CD4-positive, alpha-beta T cell (primary cell): ENCODE measurements at regions not wholly inside any gene's neighbourhood (a gene's known extent, or its start where the extent isn't known, plus 50 kb on each side); places are given as distances from the start of the nearest gene placed in this dataset.

Source experiments
- ATAC-seq: fragments of 200-7000 bp; cut with Tn5 transposase; one replicate; pipeline ENCODE4 v1.10.0; 2022; ENCODE audit warnings: mild to moderate bottlenecking; ENCODE audit not compliant: poor library complexity
- CTCF ChIA-PET: fragments of 350-600 bp; sonication (Branson Sonifier 250); formaldehyde crosslinking; loops from one replicate; lab custom pipeline; 2021; ENCODE audit warnings: antibody characterized with exemption, inconsistent platforms; lab: Charles Lee
- POLR2A ChIA-PET: fragments of 350-600 bp; sonication (Branson Sonifier 250); formaldehyde crosslinking; loops from one replicate; lab custom pipeline; 2021; ENCODE audit warnings: antibody characterized with exemption, inconsistent platforms; lab: Charles Lee
- DNase-seq, 14 experiments: peaks; one replicate each; pipeline ENCODE4 v3.0.0-alpha.2; 2013 to 2020; ENCODE audit warnings: mixed read lengths in 2 of 14
- H3K27ac ChIP-seq, 2 donors: one replicate each; pipeline versions ENCODE4 v1.5.1 to v1.7.0; 2013; ENCODE audit warnings: low read length in 2 of 2, low read depth in 1 of 2, mild to moderate bottlenecking in 1 of 2
- H3K27me3 ChIP-seq, 2 experiments: 1 replicate in 1 of 2; 2 replicates in 1 of 2; pipeline versions ENCODE4 v1.6.1 to v1.7.0; 2013; ENCODE audit warnings: low read length in 2 of 2, control low read depth in 1 of 2, mild to moderate bottlenecking in 1 of 2, moderate library complexity in 1 of 2; ENCODE audit not compliant: insufficient read depth in 2 of 2, control insufficient read depth in 1 of 2
- H3K36me3 ChIP-seq: one replicate; pipeline ENCODE4 v1.6.1; 2013; ENCODE audit warnings: low read length, control low read depth; ENCODE audit not compliant: insufficient read depth
- H3K4me1 ChIP-seq: one replicate; pipeline ENCODE4 v1.6.1; 2013; ENCODE audit warnings: low read length, control low read depth; ENCODE audit not compliant: insufficient read depth
- H3K4me3 ChIP-seq: one replicate; pipeline ENCODE4 v1.5.1; 2013; ENCODE audit warnings: mild to moderate bottlenecking, low read length, moderate library complexity
- H3K9me3 ChIP-seq, 2 experiments: 1 replicate in 1 of 2; 2 replicates in 1 of 2; pipeline versions ENCODE4 v1.6.1 to v1.7.0; 2013; ENCODE audit warnings: low read length in 2 of 2, mild to moderate bottlenecking in 2 of 2, control low read depth in 1 of 2, moderate library complexity in 1 of 2; ENCODE audit not compliant: control insufficient read depth in 1 of 2, insufficient read depth in 1 of 2
- H3K27ac Mint-ChIP-seq: one replicate; pipeline ENCODE4 v1.8.0; 2020; ENCODE audit warnings: mixed read lengths
- H3K27me3 Mint-ChIP-seq: one replicate; pipeline ENCODE4 v1.8.0; 2021; ENCODE audit warnings: mixed read lengths
- H3K36me3 Mint-ChIP-seq: one replicate; pipeline ENCODE4 v1.8.0; 2021; ENCODE audit warnings: low read depth, mixed read lengths
- H3K4me1 Mint-ChIP-seq: one replicate; pipeline ENCODE4 v1.8.0; 2021; ENCODE audit warnings: low read depth, mixed read lengths
- H3K4me3 Mint-ChIP-seq: one replicate; pipeline ENCODE4 v1.8.0; 2020; ENCODE audit warnings: mild to moderate bottlenecking, mixed read lengths
- H3K9me3 Mint-ChIP-seq: one replicate; pipeline ENCODE4 v1.8.0; 2020; ENCODE audit warnings: mixed read lengths
- CTCF ChIP-seq: fragments of 200-600 bp; IDR thresholded peaks from one replicate; pipeline ENCODE4 v1.8.0; 2022; ENCODE audit warnings: antibody characterized with exemption, mild to moderate bottlenecking
- intact Hi-C, 2 experiments: fragments of 100-400 bp; cut with DNase I in 1 of 2; cut with micrococcal nuclease in 1 of 2; formaldehyde crosslinking; loops; one replicate each; pipeline versions ENCODE4 v1.15.1 to v1.9.0; 2023 to 2025; cut with DNase I, micrococcal nuclease

GRCh38 chr4:151990201-151990600, 229.4 kb upstream of the GATB start:
- H3K9me3 Mint-ChIP-seq = peaks cover 10% of the 10 kb centered on the region
- H3K4me3 Mint-ChIP-seq = no peak overlapping the region
- DNase-seq (no peak), ATAC-seq (no peak)
- H3K27me3 Mint-ChIP-seq = no peaks in the 10 kb centered on the region
- H3K36me3 Mint-ChIP-seq = no peaks in the 10 kb centered on the region
- Histone ChIP-seq H3K4me3 (no peak overlapping the region), H3K27ac (peak overlapping the region in 1 of 2 donors; percentile 42), H3K36me3 (no peaks in the 10 kb centered on the region), H3K4me1 (peaks cover 52% of the 10 kb centered on the region), H3K27me3 (no peaks in the 10 kb centered on the region), H3K9me3 (no peaks in the 10 kb centered on the region)
- TF ChIP-seq CTCF = no peak
- peaks cover 66% of the 10 kb centered on the region for H3K4me1 Mint-ChIP-seq
- ChIA-PET POLR2A (interaction anchor here (1.2 to 2.2 kb wide), 3 partner anchors 20 to 111 kb away, joined by 3 to 25 read pairs (median 10); no protein-coding TSS in a partner anchor), CTCF (no interaction called here)
- intact Hi-C loops = no loop called here
- H3K27ac Mint-ChIP-seq = peak overlapping the region; percentile 91

- no peaks in the 10 kb centered on the region for H3K27me3 ChIP-seq
- no peak overlapping the region for H3K4me3 ChIP-seq
- Mint-ChIP-seq H3K36me3 (no peaks in the 10 kb centered on the region), H3K27me3 (no peaks in the 10 kb centered on the region), H3K4me3 (peak overlapping the region; percentile 56), H3K4me1 (peaks cover 50% of the 10 kb centered on the region), H3K9me3 (peaks cover 3% of the 10 kb centered on the region), H3K27ac (peak overlapping the region; percentile 68)
- DNase-seq (no peak), ATAC-seq (no peak)
- intact Hi-C loops = no loop called here
- TF ChIP-seq CTCF = no peak
- no peaks in the 10 kb centered on the region for H3K9me3 ChIP-seq
- no peak overlapping the region for H3K27ac ChIP-seq
- ChIA-PET POLR2A (interaction anchor here (1.0 to 1.5 kb wide), 2 partner anchors 111 to 112 kb away, joined by 3 read pairs; no protein-coding TSS in a partner anchor), CTCF (no interaction called here)
- H3K4me1 ChIP-seq = peaks cover 42% of the 10 kb centered on the region
- H3K36me3 ChIP-seq = no peaks in the 10 kb centered on the region
Observed at GRCh38 chr4:151988591-151988990, 227.8 kb upstream of the GATB start.

DNA sequence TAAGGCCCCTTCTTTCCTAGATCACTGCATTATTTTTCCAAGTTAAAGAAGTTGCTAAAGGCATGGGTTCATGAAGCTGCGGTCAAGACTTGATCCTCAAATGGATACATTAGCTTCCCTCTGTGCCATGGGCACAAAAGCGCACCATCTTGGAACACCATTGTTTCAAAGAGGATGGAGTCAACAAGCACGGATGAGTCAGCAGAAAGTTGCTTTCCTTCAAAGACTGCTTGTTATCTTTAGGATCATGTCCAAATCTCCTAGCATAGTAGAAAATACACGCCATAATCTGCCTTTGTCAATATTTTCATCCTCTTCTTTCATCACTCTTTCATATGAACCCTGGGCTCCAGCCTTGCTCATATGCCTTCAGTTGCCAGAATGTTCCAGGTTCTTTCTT, 226.8 kb upstream of the GATB start:
- H3K4me1 ChIP-seq = peaks cover 32% of the 10 kb centered on the region
- H3K9me3 ChIP-seq = no peaks in the 10 kb centered on the region
- CTCF ChIA-PET = no interaction called here
- Mint-ChIP-seq H3K4me3 (no peak overlapping the region), H3K27ac (no peak overlapping the region), H3K4me1 (peaks cover 40% of the 10 kb centered on the region), H3K36me3 (no peaks in the 10 kb centered on the region), H3K27me3 (no peaks in the 10 kb centered on the region), H3K9me3 (no peaks in the 10 kb centered on the region)
- no peak for ATAC-seq
- TF ChIP-seq CTCF = no peak
- no peaks in the 10 kb centered on the region for H3K36me3 ChIP-seq
- H3K27ac ChIP-seq = no peak overlapping the region
- POLR2A ChIA-PET = no interaction called here
- no peak overlapping the region for H3K4me3 ChIP-seq
- intact Hi-C loops = no loop called here
- H3K27me3 ChIP-seq = no peaks in the 10 kb centered on the region
- DNase-seq = no peak
